Motor neuron (in vitro differentiated cells): ENCODE measurements at regions not wholly inside any gene's neighbourhood (a gene's known extent, or its start where the extent isn't known, plus 50 kb on each side); places are given as distances from the start of the nearest gene placed in this dataset.
"Not testable (repeated sequence)": the region's sequence is repeated elsewhere in the genome, so short reads cannot be mapped to it uniquely, and the experiment has no call there.

Experiments used
- ATAC-seq, 8 experiments: fragments of 200-7000 bp; cut with Tn5 transposase; replicated peaks in 6 of 8; 2 replicates each; pipeline ENCODE4 v1.8.0; 2021; ENCODE audit warnings: mild to moderate bottlenecking in 8 of 8, moderate library complexity in 8 of 8
- H3K27ac ChIP-seq, 2 donors: fragments of 250-450 bp; sonication (Bioruptor Pico); 2 replicates each; pipeline ENCODE4 v1.9.0; 2021; ENCODE audit warnings: antibody characterized with exemption in 2 of 2, mild to moderate bottlenecking in 2 of 2, moderate library complexity in 1 of 2
- H3K4me1 ChIP-seq, 2 donors: fragments of 250-450 bp; sonication (Bioruptor Pico); replicated peaks in 1 of 2; 2 replicates each; pipeline ENCODE4 v1.6.1; 2021; ENCODE audit warnings: antibody characterized with exemption in 2 of 2, mild to moderate bottlenecking in 2 of 2, moderate library complexity in 1 of 2
- H3K4me3 ChIP-seq, 5 donors: fragments of 250-450 bp; sonication (Bioruptor Pico); 2 replicates each; pipeline ENCODE4 v1.9.0; 2021; ENCODE audit warnings: antibody characterized with exemption in 5 of 5, mild to moderate bottlenecking in 5 of 5, moderate library complexity in 4 of 5
- WGBS, 10 experiments: fragments of 450-650 bp; shearing (Covaris generic); methylation state at CpG; one replicate each; pipeline ENCODE4 v1.0.0; 2022; 5-methylcytosine and 5-hydroxymethylcytosine counted together
- in situ Hi-C, 9 experiments: fragments of 400-800 bp; cut with MboI; loops; one replicate each; pipeline ENCODE4 v1.15.0; 2021; ENCODE audit warnings: low sequenced_read_pairs in 9 of 9, low pct_unique_long_range_greater_than_20kb in 2 of 9; ENCODE audit not compliant: unreplicated experiment in 9 of 9

GRCh38 chr13:110062077-110062776 lies 244.7 kb downstream of the COL4A1 start:
- peak in 1 of 8 experiments; percentile 6 for ATAC-seq
- WGBS, 10 experiments: 82 to 100% (median 86%) methylated on average over 1 to 9 of the region's 10 CpGs; no CpG with 5 or more reads in 7 of the 10 experiments
- H3K27ac ChIP-seq: no peak overlapping the region
- H3K4me3 ChIP-seq: no peak overlapping the region
- no peaks in the 10 kb centered on the region for H3K4me1 ChIP-seq
- in situ Hi-C loops: no loop called here

- Histone ChIP-seq H3K4me3 (no peak overlapping the region), H3K4me1 (no peaks in the 10 kb centered on the region), H3K27ac (no peak overlapping the region)
- 0 to 100% (median 67%) methylated on average over 1 to 3 of the region's 4 CpGs; no CpG with 5 or more reads in 1 of the 10 experiments for whole genome bisulfite sequencing, 10 experiments
- in situ Hi-C loops: no loop called here
- ATAC-seq: no peak
Measured at GRCh38 chr13:110061270-110061669, 245.7 kb downstream of the COL4A1 start.

- 70 to 100% (median 100%) methylated on average over 1 to 7 of the region's 9 CpGs; no CpG with 5 or more reads in 2 of the 10 experiments for WGBS, 10 experiments
- H3K4me1 ChIP-seq: no peaks in the 10 kb centered on the region
- no peak for ATAC-seq
- H3K27ac ChIP-seq: no peak overlapping the region
- in situ Hi-C loops: no loop called here
- H3K4me3 ChIP-seq: no peak overlapping the region
Measured at GRCh38 chr13:110057052-110057451, 249.9 kb downstream of the COL4A1 start.

GRCh38 chr13:110056640-110057039 lies 250.3 kb downstream of the COL4A1 start:
- 50 to 95% (median 76%) methylated on average over 1 to 4 of the region's 5 CpGs; no CpG with 5 or more reads in 3 of the 10 experiments for WGBS, 10 experiments
- in situ Hi-C loops: no loop called here
- no peak overlapping the region for H3K27ac ChIP-seq
- no peaks in the 10 kb centered on the region for H3K4me1 ChIP-seq
- H3K4me3 ChIP-seq: no peak overlapping the region
- no peak for ATAC-seq

GRCh38 chr13:110055089-110055488 lies 251.9 kb downstream of the COL4A1 start:
- Histone ChIP-seq H3K27ac (no peak overlapping the region), H3K4me1 (no peaks in the 10 kb centered on the region), H3K4me3 (no peak overlapping the region)
- in situ Hi-C loops: no loop called here
- ATAC-seq: no peak
- 12 to 100% (median 80%) methylated on average over 1 to 3 of the region's 3 CpGs; no CpG with 5 or more reads in 3 of the 10 experiments for WGBS, 10 experiments

GRCh38 chr13:110054041-110054440 lies 252.9 kb downstream of the COL4A1 start:
- whole genome bisulfite sequencing, 10 experiments: 50 to 94% (median 78%) methylated on average over 1 to 7 of the region's 13 CpGs; no CpG with 5 or more reads in 4 of the 10 experiments

GRCh38 chr13:110047496-110047895 lies 259.5 kb downstream of the COL4A1 start:
- in situ Hi-C loops: no loop called here
- Histone ChIP-seq H3K4me1 (peaks cover 0 to 11% of the 10 kb centered on the region in 2 donors), H3K27ac (no peak overlapping the region), H3K4me3 (no peak overlapping the region)
- ATAC-seq: peak in 5 of 8 experiments; percentile 57 to 98 (median 78)
- 0 to 92% (median 48%) methylated on average over 1 to 6 of the region's 7 CpGs for WGBS, 10 experiments

More at GRCh38 chr13:110054041-110054440, 252.9 kb downstream of the COL4A1 start:
- no peak overlapping the region for H3K4me3 ChIP-seq
- in situ Hi-C loops: no loop called here
- H3K4me1 ChIP-seq: no peaks in the 10 kb centered on the region
- ATAC-seq: no peak
- no peak overlapping the region for H3K27ac ChIP-seq

- 71 to 100% (median 93%) methylated on average over 2 to 4 of the region's 4 CpGs; no CpG with 5 or more reads in 2 of the 10 experiments for WGBS, 10 experiments
- in situ Hi-C loops: no loop called here
- Histone ChIP-seq H3K27ac (no peak overlapping the region), H3K4me1 (peaks cover 0 to 11% of the 10 kb centered on the region in 2 donors), H3K4me3 (no peak overlapping the region)
- no peak for ATAC-seq
Measured at GRCh38 chr13:110046811-110047210, 260.1 kb downstream of the COL4A1 start.

- peaks cover 0 to 11% of the 10 kb centered on the region in 2 donors for H3K4me1 ChIP-seq
- WGBS, 10 experiments: 40 to 100% (median 96%) methylated on average over 1 to 4 of the region's 5 CpGs; no CpG with 5 or more reads in 1 of the 10 experiments
- no peak overlapping the region for H3K27ac ChIP-seq
- no peak overlapping the region for H3K4me3 ChIP-seq
- in situ Hi-C loops: no loop called here
- ATAC-seq: no peak
Measured at GRCh38 chr13:110045919-110046318, 259.5 kb upstream of the IRS2 start.

GRCh38 chr13:110045202-110045601 lies 258.8 kb upstream of the IRS2 start:
- no peak overlapping the region for H3K4me3 ChIP-seq
- H3K4me1 ChIP-seq: peaks cover 0 to 11% of the 10 kb centered on the region in 2 donors
- in situ Hi-C loops: no loop called here
- no peak overlapping the region for H3K27ac ChIP-seq
- no peak for ATAC-seq
- 74 to 98% (median 89%) methylated on average over 1 to 10 of the region's 10 CpGs; no CpG with 5 or more reads in 2 of the 10 experiments for WGBS, 10 experiments

GRCh38 chr13:110044551-110045111 lies 258.2 kb upstream of the IRS2 start:
- Histone ChIP-seq H3K4me1 (peaks cover 0 to 11% of the 10 kb centered on the region in 2 donors), H3K27ac (no peak overlapping the region), H3K4me3 (no peak overlapping the region)
- 0 to 100% (median 57%) methylated on average over 1 to 13 of the region's 15 CpGs for WGBS, 10 experiments
- peak in 4 of 8 experiments; percentile 55 to 75 (median 66) for ATAC-seq
- in situ Hi-C loops: no loop called here

- 9 to 88% (median 65%) methylated on average over 3 to 14 of the region's 14 CpGs for WGBS, 10 experiments
- in situ Hi-C loops: no loop called here
- H3K4me1 ChIP-seq: peaks cover 0 to 11% of the 10 kb centered on the region in 2 donors
- H3K27ac ChIP-seq: no peak overlapping the region
- no peak overlapping the region for H3K4me3 ChIP-seq
- ATAC-seq: no peak
Measured at GRCh38 chr13:110042253-110042950, 256.0 kb upstream of the IRS2 start.

- ATAC-seq, H3K4me3 ChIP-seq, H3K27ac ChIP-seq, in situ Hi-C loops: not testable (repeated sequence)
- WGBS, 10 experiments: no CpG with 5 or more reads among the region's 4 CpGs
- peaks cover 0 to 11% of the 10 kb centered on the region in 2 donors for H3K4me1 ChIP-seq
Measured at GRCh38 chr13:110041638-110042037, 255.3 kb upstream of the IRS2 start.
